ENCODE measurements at regions not wholly inside any gene's neighbourhood (a gene's known extent, or its start where the extent isn't known, plus 50 kb on each side); places are given as distances from the start of the nearest gene placed in this dataset.

DNA sequence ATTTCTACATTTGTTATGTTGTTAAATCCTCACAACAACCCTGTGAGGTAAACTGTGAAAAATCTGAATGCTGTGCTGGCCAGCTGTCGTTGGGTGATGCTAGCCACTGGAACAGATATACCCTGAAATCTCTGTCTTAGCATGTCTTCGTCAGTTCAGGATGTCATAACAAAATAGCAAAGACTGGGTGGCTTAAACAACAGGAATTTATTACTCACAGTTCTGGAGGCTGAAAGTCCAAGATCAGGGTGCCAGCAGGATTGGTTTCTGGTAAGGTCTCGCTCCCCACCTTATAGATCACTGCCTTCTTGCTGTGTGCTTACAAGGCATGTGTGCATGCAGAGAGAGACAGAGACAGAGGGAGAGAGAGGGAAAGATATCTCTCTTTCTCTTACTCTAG, 211.7 kb downstream of the C11orf91 start:
- Histone ChIP-seq H3K9me3 (no peaks in the 10 kb centered on the region), H3K27ac (no peak overlapping the region), H3K36me3 (no peaks in the 10 kb centered on the region), H3K4me3 (no peak overlapping the region), H3K27me3 (no peaks in the 10 kb centered on the region), H3K4me1 (no peaks in the 10 kb centered on the region)
- TF ChIP-seq POLR2AphosphoS5 (IDR thresholded peaks at IDR 0.05) (no peak), EP300 (IDR thresholded peaks at IDR 0.05) (no peak), POLR2A (IDR thresholded peaks at IDR 0.05) (no peak)
- TF ChIP-seq, protein P1, sequence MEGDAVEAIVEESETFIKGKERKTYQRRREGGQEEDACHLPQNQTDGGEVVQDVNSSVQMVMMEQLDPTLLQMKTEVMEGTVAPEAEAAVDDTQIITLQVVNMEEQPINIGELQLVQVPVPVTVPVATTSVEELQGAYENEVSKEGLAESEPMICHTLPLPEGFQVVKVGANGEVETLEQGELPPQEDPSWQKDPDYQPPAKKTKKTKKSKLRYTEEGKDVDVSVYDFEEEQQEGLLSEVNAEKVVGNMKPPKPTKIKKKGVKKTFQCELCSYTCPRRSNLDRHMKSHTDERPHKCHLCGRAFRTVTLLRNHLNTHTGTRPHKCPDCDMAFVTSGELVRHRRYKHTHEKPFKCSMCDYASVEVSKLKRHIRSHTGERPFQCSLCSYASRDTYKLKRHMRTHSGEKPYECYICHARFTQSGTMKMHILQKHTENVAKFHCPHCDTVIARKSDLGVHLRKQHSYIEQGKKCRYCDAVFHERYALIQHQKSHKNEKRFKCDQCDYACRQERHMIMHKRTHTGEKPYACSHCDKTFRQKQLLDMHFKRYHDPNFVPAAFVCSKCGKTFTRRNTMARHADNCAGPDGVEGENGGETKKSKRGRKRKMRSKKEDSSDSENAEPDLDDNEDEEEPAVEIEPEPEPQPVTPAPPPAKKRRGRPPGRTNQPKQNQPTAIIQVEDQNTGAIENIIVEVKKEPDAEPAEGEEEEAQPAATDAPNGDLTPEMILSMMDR (IDR thresholded peaks at IDR 0.05), result no peak
- DNase-seq (no peak), ATAC-seq (ENCODE audit: low FRiP score in 2 of 2) (no peak)
- 65 to 70% methylated on average over 3 of the region's 3 CpGs for WGBS, 2 donors

DNA sequence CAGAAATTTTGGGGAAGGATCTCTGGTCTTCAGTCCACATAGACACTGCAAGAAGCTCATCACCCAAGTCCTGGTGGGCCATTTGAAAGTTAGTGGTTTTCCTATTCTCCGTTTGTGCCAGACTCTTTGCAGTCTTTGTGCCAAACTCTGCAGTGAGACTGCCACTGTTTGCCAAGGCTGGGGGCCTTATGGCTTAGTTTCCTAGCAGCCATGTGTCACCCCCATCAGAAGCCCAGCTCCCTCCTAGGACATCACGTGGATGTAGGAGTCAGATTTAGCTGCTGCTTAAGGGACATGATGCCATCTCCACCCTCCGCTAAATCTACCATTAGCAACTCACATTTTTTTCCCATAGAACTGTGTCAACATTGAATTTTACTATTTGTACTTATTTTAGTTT, 220.0 kb downstream of the C11orf91 start:
- no peak for ATAC-seq (ENCODE audit: low FRiP score in 2 of 2)
- Histone ChIP-seq H3K27ac (no peak overlapping the region), H3K36me3 (no peaks in the 10 kb centered on the region), H3K27me3 (no peaks in the 10 kb centered on the region), H3K4me1 (no peaks in the 10 kb centered on the region), H3K9me3 (no peaks in the 10 kb centered on the region), H3K4me3 (no peak overlapping the region)
- TF ChIP-seq POLR2A (IDR thresholded peaks at IDR 0.05), result no peak
- TF ChIP-seq EP300 (IDR thresholded peaks at IDR 0.05), result no peak
- TF ChIP-seq, protein P1 (IDR thresholded peaks at IDR 0.05), result no peak
- no peak for TF ChIP-seq POLR2AphosphoS5 (IDR thresholded peaks at IDR 0.05)
- DNase-seq, result no peak
- 78 to 85% methylated on average over 3 of the region's 3 CpGs for WGBS, 2 donors

GRCh38 chr11:33479231-33479630, 221.4 kb downstream of the C11orf91 start:
- no peak for DNase-seq

DNA sequence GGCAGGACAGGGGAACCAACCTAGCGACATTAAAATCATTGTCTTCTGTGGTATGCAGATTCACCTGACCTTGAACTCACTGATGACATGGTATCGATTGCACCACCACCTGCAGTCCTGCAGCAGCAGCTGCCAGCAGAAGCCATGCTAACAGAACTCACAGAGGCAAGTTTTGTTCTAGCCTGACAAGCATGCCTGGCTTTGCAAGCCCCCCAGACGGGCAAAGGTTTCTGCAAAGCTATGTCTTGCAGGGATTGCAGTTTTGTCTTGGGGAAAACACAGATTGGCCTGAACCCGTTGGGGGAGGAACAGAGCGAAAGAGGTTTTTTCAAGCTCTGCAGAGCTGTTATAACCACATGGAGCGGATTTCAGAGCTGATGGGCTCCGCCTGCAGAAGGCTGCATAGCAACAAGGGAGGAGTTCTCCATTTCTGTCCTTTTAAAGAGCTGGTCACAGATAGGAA, 221.0 kb downstream of the HIPK3 start:
- DNase-seq, result no peak
- TF ChIP-seq POLR2AphosphoS5 (IDR thresholded peaks at IDR 0.05), result no peak
- no peak for TF ChIP-seq POLR2A (IDR thresholded peaks at IDR 0.05)
- TF ChIP-seq, protein P1 (IDR thresholded peaks at IDR 0.05), result no peak
- no peak for TF ChIP-seq EP300 (IDR thresholded peaks at IDR 0.05)
- no peaks in the 10 kb centered on the region for H3K9me3 ChIP-seq
- no peaks in the 10 kb centered on the region for H3K36me3 ChIP-seq
- no peak for ATAC-seq (ENCODE audit: low FRiP score in 2 of 2)
- H3K27me3 ChIP-seq, result no peaks in the 10 kb centered on the region
- no peak overlapping the region for H3K27ac ChIP-seq
- H3K4me1 ChIP-seq, result no peaks in the 10 kb centered on the region
- no peak overlapping the region for H3K4me3 ChIP-seq
- 42 to 47% methylated on average over 7 of the region's 7 CpGs for WGBS, 2 donors

More at GRCh38 chr11:33479231-33479630, 221.4 kb downstream of the C11orf91 start:
- 85 to 89% methylated on average over 3 of the region's 3 CpGs for WGBS, 2 donors
- no peaks in the 10 kb centered on the region for H3K36me3 ChIP-seq
- H3K27me3 ChIP-seq, result no peaks in the 10 kb centered on the region
- no peaks in the 10 kb centered on the region for H3K4me1 ChIP-seq
- no peak overlapping the region for H3K27ac ChIP-seq
- no peak for ATAC-seq (ENCODE audit: low FRiP score in 2 of 2)
- H3K9me3 ChIP-seq, result no peaks in the 10 kb centered on the region
- TF ChIP-seq, protein P1 (IDR thresholded peaks at IDR 0.05), result no peak
- TF ChIP-seq POLR2AphosphoS5 (IDR thresholded peaks at IDR 0.05) (no peak), POLR2A (IDR thresholded peaks at IDR 0.05) (no peak), EP300 (IDR thresholded peaks at IDR 0.05) (no peak)
- H3K4me3 ChIP-seq, result no peak overlapping the region

GRCh38 chr11:33476945-33477606, 219.9 kb downstream of the HIPK3 start:
- ATAC-seq (ENCODE audit: low FRiP score in 2 of 2) (no peak), DNase-seq (no peak)
- H3K27ac ChIP-seq, result no peak overlapping the region
- H3K4me3 ChIP-seq, result no peak overlapping the region
- WGBS, 2 donors, result 84 to 85% methylated on average over 6 of the region's 6 CpGs
- H3K4me1 ChIP-seq, result no peaks in the 10 kb centered on the region
- H3K9me3 ChIP-seq, result no peaks in the 10 kb centered on the region
- TF ChIP-seq, protein P1 (IDR thresholded peaks at IDR 0.05), result no peak
- TF ChIP-seq POLR2AphosphoS5 (IDR thresholded peaks at IDR 0.05) (no peak), POLR2A (IDR thresholded peaks at IDR 0.05) (no peak), EP300 (IDR thresholded peaks at IDR 0.05) (no peak)
- H3K27me3 ChIP-seq, result no peaks in the 10 kb centered on the region
- H3K36me3 ChIP-seq, result no peaks in the 10 kb centered on the region
